HCT116 (cell line): ENCODE measurements at regions not wholly inside any gene's neighbourhood (a gene's known extent, or its start where the extent isn't known, plus 50 kb on each side); places are given as distances from the start of the nearest gene placed in this dataset.

Source experiments
- JUND ChIP-seq: IDR thresholded peaks from 2 replicates; pipeline ENCODE4 v1.6.1; 2012
- POLR2A ChIP-seq: IDR thresholded peaks from 2 replicates; pipeline ENCODE4 v1.7.0; 2011; ENCODE audit warnings: borderline replicate concordance; ENCODE audit not compliant: insufficient read depth, insufficient read length; ENCODE audit errors: extremely low read depth
- YY1 ChIP-seq: IDR thresholded peaks from 2 replicates; pipeline ENCODE4 v1.6.1; 2011; ENCODE audit warnings: low read length, low read depth, moderate library complexity, mild to moderate bottlenecking; ENCODE audit not compliant: insufficient replicate concordance; ENCODE audit errors: extremely low read depth
- TF ChIP-seq, protein P1 (sequence below): IDR thresholded peaks from 2 replicates; pipeline ENCODE4 v1.6.1; 2012; ENCODE audit warnings: low read depth
- TF ChIP-seq, protein P2 (sequence below), 3 experiments: fragments of 200-600 bp in 1 of 3; sonication (generic) in 1 of 3; IDR thresholded peaks in 2 of 3; conservative IDR thresholded peaks in 1 of 3; 2 replicates each; pipeline ENCODE4 v1.5.1; 2012 to 2017; ENCODE audit warnings: low read depth in 2 of 3, low read length in 2 of 3, antibody characterized with exemption in 1 of 3, borderline replicate concordance in 1 of 3, control low read depth in 1 of 3, mild to moderate bottlenecking in 1 of 3, mixed read lengths in 1 of 3, mixed run types in 1 of 3, moderate library complexity in 1 of 3; ENCODE audit not compliant: insufficient read depth in 1 of 3

DNA sequence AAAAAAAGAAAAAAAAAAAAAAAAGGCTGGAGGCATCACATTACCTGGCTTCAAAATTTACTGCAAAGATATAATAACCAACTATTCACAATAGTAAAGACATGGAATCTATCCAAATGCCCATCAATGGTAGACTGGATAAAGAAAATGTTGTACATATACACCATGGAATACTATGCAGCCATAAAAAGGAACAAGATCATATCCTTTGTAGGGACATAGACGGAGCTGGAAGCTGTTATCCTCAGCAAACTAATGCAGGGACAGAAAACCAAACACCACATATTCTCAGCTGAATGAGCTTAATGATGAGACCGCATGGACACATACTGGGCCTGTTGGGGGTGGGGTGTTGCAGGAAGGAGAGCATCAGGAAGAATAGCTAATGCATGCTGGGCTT, 330.5 kb downstream of the SRGAP2C start:
- TF ChIP-seq, protein P1, sequence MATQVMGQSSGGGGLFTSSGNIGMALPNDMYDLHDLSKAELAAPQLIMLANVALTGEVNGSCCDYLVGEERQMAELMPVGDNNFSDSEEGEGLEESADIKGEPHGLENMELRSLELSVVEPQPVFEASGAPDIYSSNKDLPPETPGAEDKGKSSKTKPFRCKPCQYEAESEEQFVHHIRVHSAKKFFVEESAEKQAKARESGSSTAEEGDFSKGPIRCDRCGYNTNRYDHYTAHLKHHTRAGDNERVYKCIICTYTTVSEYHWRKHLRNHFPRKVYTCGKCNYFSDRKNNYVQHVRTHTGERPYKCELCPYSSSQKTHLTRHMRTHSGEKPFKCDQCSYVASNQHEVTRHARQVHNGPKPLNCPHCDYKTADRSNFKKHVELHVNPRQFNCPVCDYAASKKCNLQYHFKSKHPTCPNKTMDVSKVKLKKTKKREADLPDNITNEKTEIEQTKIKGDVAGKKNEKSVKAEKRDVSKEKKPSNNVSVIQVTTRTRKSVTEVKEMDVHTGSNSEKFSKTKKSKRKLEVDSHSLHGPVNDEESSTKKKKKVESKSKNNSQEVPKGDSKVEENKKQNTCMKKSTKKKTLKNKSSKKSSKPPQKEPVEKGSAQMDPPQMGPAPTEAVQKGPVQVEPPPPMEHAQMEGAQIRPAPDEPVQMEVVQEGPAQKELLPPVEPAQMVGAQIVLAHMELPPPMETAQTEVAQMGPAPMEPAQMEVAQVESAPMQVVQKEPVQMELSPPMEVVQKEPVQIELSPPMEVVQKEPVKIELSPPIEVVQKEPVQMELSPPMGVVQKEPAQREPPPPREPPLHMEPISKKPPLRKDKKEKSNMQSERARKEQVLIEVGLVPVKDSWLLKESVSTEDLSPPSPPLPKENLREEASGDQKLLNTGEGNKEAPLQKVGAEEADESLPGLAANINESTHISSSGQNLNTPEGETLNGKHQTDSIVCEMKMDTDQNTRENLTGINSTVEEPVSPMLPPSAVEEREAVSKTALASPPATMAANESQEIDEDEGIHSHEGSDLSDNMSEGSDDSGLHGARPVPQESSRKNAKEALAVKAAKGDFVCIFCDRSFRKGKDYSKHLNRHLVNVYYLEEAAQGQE = no peak
- TF ChIP-seq, protein P2, sequence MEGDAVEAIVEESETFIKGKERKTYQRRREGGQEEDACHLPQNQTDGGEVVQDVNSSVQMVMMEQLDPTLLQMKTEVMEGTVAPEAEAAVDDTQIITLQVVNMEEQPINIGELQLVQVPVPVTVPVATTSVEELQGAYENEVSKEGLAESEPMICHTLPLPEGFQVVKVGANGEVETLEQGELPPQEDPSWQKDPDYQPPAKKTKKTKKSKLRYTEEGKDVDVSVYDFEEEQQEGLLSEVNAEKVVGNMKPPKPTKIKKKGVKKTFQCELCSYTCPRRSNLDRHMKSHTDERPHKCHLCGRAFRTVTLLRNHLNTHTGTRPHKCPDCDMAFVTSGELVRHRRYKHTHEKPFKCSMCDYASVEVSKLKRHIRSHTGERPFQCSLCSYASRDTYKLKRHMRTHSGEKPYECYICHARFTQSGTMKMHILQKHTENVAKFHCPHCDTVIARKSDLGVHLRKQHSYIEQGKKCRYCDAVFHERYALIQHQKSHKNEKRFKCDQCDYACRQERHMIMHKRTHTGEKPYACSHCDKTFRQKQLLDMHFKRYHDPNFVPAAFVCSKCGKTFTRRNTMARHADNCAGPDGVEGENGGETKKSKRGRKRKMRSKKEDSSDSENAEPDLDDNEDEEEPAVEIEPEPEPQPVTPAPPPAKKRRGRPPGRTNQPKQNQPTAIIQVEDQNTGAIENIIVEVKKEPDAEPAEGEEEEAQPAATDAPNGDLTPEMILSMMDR (IDR thresholded peaks at IDR 0.05 in 2 of 3, conservative IDR thresholded peaks at IDR 0.05 in 1 of 3; ENCODE audit: borderline replicate concordance in 1 of 3, insufficient read depth in 1 of 3, low read depth in 2 of 3, low read length in 2 of 3) = no peak
- TF ChIP-seq JUND (no peak), POLR2A (no peak), YY1 (no peak)
